DND-41 (cell line): ENCODE measurements at regions not wholly inside any gene's neighbourhood (a gene's known extent, or its start where the extent isn't known, plus 50 kb on each side); places are given as distances from the start of the nearest gene placed in this dataset.

ENCODE experiments used
- ATAC-seq: fragments of 200-7000 bp; cut with Tn5 transposase; 3 replicates; pipeline ENCODE4 v1.9.1; 2021; ENCODE audit warnings: low read depth; ENCODE audit not compliant: insufficient read depth
- DNase-seq: peaks from one replicate; pipeline ENCODE4 v3.0.0-alpha.2; 2020
- H2AFZ ChIP-seq: 2 replicates; pipeline ENCODE4 v1.6.0; 2012; ENCODE audit warnings: low read depth, low read length
- H3K27ac ChIP-seq: 2 replicates; pipeline ENCODE4 v1.5.1; 2012; ENCODE audit warnings: low read length, inconsistent platforms
- H3K27me3 ChIP-seq: fragments of 200-600 bp; sonication (generic); 2 replicates; pipeline ENCODE4 v1.6.0; 2012; ENCODE audit warnings: low read length, mild to moderate bottlenecking, inconsistent platforms; ENCODE audit not compliant: insufficient read depth, poor library complexity
- H3K36me3 ChIP-seq: 2 replicates; pipeline ENCODE4 v1.5.1; 2012; ENCODE audit warnings: low read length, inconsistent platforms; ENCODE audit not compliant: insufficient read depth
- H3K4me1 ChIP-seq: 2 replicates; pipeline ENCODE4 v1.5.1; 2012; ENCODE audit warnings: mild to moderate bottlenecking, low read length; ENCODE audit not compliant: insufficient read depth
- H3K4me2 ChIP-seq: 2 replicates; pipeline ENCODE4 v1.6.0; 2012; ENCODE audit warnings: mild to moderate bottlenecking, moderate library complexity, low read length, inconsistent platforms; ENCODE audit not compliant: insufficient read depth
- H3K4me3 ChIP-seq, 2 experiments: fragments of 200-600 bp in 1 of 2; shearing (Covaris generic) in 1 of 2; 2 replicates each; pipeline ENCODE4 v1.5.1; 2012 to 2016; ENCODE audit warnings: inconsistent platforms in 2 of 2, low read length in 2 of 2, mild to moderate bottlenecking in 2 of 2, low read depth in 1 of 2, moderate library complexity in 1 of 2
- H3K79me2 ChIP-seq: 2 replicates; pipeline ENCODE4 v1.6.0; 2012; ENCODE audit warnings: low read length, inconsistent platforms; ENCODE audit not compliant: insufficient read depth
- H3K9ac ChIP-seq: 2 replicates; pipeline ENCODE4 v1.6.0; 2012; ENCODE audit warnings: low read depth, mild to moderate bottlenecking, inconsistent platforms, low read length, moderate library complexity
- H3K9me3 ChIP-seq: 2 replicates; pipeline ENCODE4 v1.5.1; 2012; ENCODE audit warnings: low read length, moderate library complexity, mild to moderate bottlenecking, inconsistent platforms; ENCODE audit not compliant: insufficient read depth, severe bottlenecking
- H4K20me1 ChIP-seq: 2 replicates; pipeline ENCODE4 v1.6.0; 2012; ENCODE audit warnings: low read length; ENCODE audit not compliant: insufficient read depth
- EZH2 ChIP-seq: IDR thresholded peaks from 3 replicates; pipeline ENCODE4 v1.6.1; 2012; ENCODE audit warnings: borderline replicate concordance, low read depth, mild to moderate bottlenecking, moderate library complexity, low read length, inconsistent platforms; ENCODE audit not compliant: severe bottlenecking
- TF ChIP-seq, protein P1 (sequence below): IDR thresholded peaks from 2 replicates; pipeline ENCODE4 v1.5.1; 2012; ENCODE audit warnings: borderline replicate concordance, low read length, moderate library complexity, mild to moderate bottlenecking; ENCODE audit not compliant: poor library complexity, severe bottlenecking; ENCODE audit errors: extremely low read depth

DNA sequence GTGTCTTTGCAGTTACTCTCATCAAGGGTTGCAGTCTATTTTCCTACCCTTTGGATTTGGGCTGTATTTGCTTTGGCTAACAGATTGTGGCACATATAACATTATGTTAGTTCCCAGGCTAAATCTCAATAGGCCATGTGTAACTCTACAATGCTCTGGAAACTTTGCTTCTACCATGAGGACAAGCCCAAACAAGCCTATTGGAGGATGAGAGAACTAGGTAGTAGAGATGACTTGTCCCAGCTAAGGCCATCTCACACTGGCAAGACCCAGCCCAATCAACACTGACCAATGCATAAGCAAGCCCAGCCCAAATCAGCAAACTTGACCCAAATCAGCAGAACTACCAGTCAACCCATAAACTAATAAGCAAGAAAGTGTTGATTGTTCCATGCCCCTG is 311.8 kb downstream of the NDFIP2 start:
- H3K27me3 ChIP-seq: no peaks in the 10 kb centered on the region
- no peak overlapping the region for H3K4me2 ChIP-seq
- H2AFZ ChIP-seq: no peak overlapping the region
- no peak for DNase-seq
- H3K4me1 ChIP-seq: no peaks in the 10 kb centered on the region
- ATAC-seq: no peak
- TF ChIP-seq, protein P1, sequence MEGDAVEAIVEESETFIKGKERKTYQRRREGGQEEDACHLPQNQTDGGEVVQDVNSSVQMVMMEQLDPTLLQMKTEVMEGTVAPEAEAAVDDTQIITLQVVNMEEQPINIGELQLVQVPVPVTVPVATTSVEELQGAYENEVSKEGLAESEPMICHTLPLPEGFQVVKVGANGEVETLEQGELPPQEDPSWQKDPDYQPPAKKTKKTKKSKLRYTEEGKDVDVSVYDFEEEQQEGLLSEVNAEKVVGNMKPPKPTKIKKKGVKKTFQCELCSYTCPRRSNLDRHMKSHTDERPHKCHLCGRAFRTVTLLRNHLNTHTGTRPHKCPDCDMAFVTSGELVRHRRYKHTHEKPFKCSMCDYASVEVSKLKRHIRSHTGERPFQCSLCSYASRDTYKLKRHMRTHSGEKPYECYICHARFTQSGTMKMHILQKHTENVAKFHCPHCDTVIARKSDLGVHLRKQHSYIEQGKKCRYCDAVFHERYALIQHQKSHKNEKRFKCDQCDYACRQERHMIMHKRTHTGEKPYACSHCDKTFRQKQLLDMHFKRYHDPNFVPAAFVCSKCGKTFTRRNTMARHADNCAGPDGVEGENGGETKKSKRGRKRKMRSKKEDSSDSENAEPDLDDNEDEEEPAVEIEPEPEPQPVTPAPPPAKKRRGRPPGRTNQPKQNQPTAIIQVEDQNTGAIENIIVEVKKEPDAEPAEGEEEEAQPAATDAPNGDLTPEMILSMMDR: no peak
- TF ChIP-seq EZH2: no peak
- no peak overlapping the region for H3K27ac ChIP-seq
- H4K20me1 ChIP-seq: no peaks in the 10 kb centered on the region
- no peaks in the 10 kb centered on the region for H3K9me3 ChIP-seq
- no peaks in the 10 kb centered on the region for H3K36me3 ChIP-seq
- H3K9ac ChIP-seq: no peak overlapping the region
- H3K4me3 ChIP-seq: no peak overlapping the region
- H3K79me2 ChIP-seq: no peaks in the 10 kb centered on the region

DNA sequence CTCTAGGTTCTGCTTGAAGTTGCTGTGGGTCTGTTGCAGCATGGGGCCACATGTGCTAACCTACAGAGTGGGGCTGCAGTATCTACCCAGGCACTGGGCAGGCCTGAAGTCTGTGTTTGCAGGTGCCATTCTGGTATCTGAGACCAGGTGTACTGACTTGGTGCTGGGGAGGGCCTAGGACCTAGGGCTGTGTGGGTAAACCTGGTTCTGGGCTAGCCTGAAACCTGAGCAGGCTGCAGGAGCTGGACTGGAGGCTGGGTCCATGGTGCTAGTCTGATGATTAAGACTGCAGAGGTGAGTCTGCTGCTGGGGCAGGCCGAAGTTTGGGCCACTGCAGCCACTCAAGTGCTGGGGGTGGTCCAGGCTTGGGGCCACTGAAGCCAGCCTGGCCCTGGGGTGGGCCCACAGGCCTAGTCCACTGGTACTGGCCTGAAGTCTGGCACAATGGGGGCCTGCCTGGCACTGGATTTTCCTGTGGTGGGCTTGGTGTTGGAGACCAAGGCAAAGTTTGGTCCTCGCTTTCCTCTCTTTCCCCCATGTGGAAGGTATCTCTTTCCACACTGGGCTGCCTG is 310.6 kb downstream of the NDFIP2 start:
- H3K9me3 ChIP-seq: no peaks in the 10 kb centered on the region
- H3K4me3 ChIP-seq: no peak overlapping the region
- no peaks in the 10 kb centered on the region for H3K27me3 ChIP-seq
- TF ChIP-seq EZH2: no peak
- TF ChIP-seq, protein P1: no peak
- no peaks in the 10 kb centered on the region for H4K20me1 ChIP-seq
- ATAC-seq (no peak), DNase-seq (no peak)
- H2AFZ ChIP-seq: no peak overlapping the region
- no peak overlapping the region for H3K4me2 ChIP-seq
- H3K27ac ChIP-seq: no peak overlapping the region
- H3K4me1 ChIP-seq: no peaks in the 10 kb centered on the region
- H3K79me2 ChIP-seq: no peaks in the 10 kb centered on the region
- H3K9ac ChIP-seq: no peak overlapping the region
- no peaks in the 10 kb centered on the region for H3K36me3 ChIP-seq

- no peaks in the 10 kb centered on the region for H3K4me1 ChIP-seq
- no peak overlapping the region for H3K9ac ChIP-seq
- no peak overlapping the region for H3K27ac ChIP-seq
- H3K4me3 ChIP-seq: no peak overlapping the region
- no peaks in the 10 kb centered on the region for H3K27me3 ChIP-seq
- TF ChIP-seq, protein P1: no peak
- no peak for TF ChIP-seq EZH2
- H3K4me2 ChIP-seq: no peak overlapping the region
- no peaks in the 10 kb centered on the region for H3K79me2 ChIP-seq
- H4K20me1 ChIP-seq: no peaks in the 10 kb centered on the region
- no peak overlapping the region for H2AFZ ChIP-seq
- H3K36me3 ChIP-seq: no peaks in the 10 kb centered on the region
- DNase-seq (no peak), ATAC-seq (no peak)
- H3K9me3 ChIP-seq: no peaks in the 10 kb centered on the region
Observed at GRCh38 chr13:79786176-79786575, 305.2 kb downstream of the NDFIP2 start.
